K562 (cell line): ENCODE measurements at regions not wholly inside any gene's neighbourhood (a gene's known extent, or its start where the extent isn't known, plus 50 kb on each side); places are given as distances from the start of the nearest gene placed in this dataset.

Experiments
- ATAC-seq: fragments of 200-7000 bp; cut with Tn5 transposase; 3 replicates; pipeline ENCODE4 v1.9.1; 2020; ENCODE audit warnings: moderate library complexity
- BruUV-seq: library from RNA; stranded (reverse); fragments of 400-500 nt; replicated peaks from 2 replicates; lab custom pipeline; 2021; lab: Mats Ljungman, UMichigan
- CTCF ChIA-PET: fragments of 300-600 bp; formaldehyde crosslinking; extraction: SDS; loops from one replicate; lab custom pipeline; 2021; ENCODE audit warnings: low intra/inter-chr PET ratio; lab: Yijun Ruan, JAX
- POLR2A ChIA-PET: fragments of 300-600, 350-650 bp; sonication (Branson Sonifier 250); formaldehyde crosslinking; extraction: SDS; loops from one replicate; lab custom pipeline; 2021; ENCODE audit warnings: antibody characterized with exemption, inconsistent platforms; lab: Yijun Ruan, JAX
- DNase-seq, 4 experiments: peaks; one replicate each; pipeline versions ENCODE4 v3.0.0 to v3.0.0-alpha.2; 2011 to 2018; ENCODE audit warnings: low spot score in 3 of 4, mixed read lengths in 3 of 4; ENCODE audit errors: extremely low read depth in 1 of 4
- FAIRE-seq: peaks from 2 replicates; lab custom pipeline; 2011; peaks lifted over from hg19 to GRCh38; lab: Jason Lieb, UNC
- H2AFZ ChIP-seq: 2 replicates; pipeline ENCODE4 v1.6.0; 2011; ENCODE audit warnings: low read depth, low read length, control low read depth, inconsistent platforms
- H3K27ac ChIP-seq: fragments of 200-600 bp; 3 replicates; pipeline ENCODE4 v1.8.0; 2011; ENCODE audit warnings: low read depth, mild to moderate bottlenecking, control low read depth, inconsistent platforms, low read length, moderate library complexity, mixed read lengths; ENCODE audit errors: extremely low read depth
- H3K27me3 ChIP-seq, 2 experiments: fragments of 300-600 bp in 1 of 2; 2 replicates in 1 of 2; 3 replicates in 1 of 2; pipeline versions ENCODE4 v1.6.0 to v1.8.0; 2011; ENCODE audit warnings: inconsistent platforms in 2 of 2, low read length in 2 of 2, mild to moderate bottlenecking in 1 of 2, mixed read lengths in 1 of 2, moderate library complexity in 1 of 2; ENCODE audit not compliant: control insufficient read depth in 2 of 2, insufficient read depth in 2 of 2
- H3K36me3 ChIP-seq: fragments of 300-600 bp; 3 replicates; pipeline ENCODE4 v1.8.0; 2011; ENCODE audit warnings: mild to moderate bottlenecking, low read length, inconsistent platforms; ENCODE audit not compliant: control insufficient read depth, insufficient read depth
- H3K4me1 ChIP-seq, 2 experiments: fragments of 200-600 bp in 1 of 2; replicated peaks in 1 of 2; 2 replicates in 1 of 2; 3 replicates in 1 of 2; pipeline versions ENCODE4 v1.5.1 to v1.8.0; 2011; ENCODE audit warnings: inconsistent platforms in 2 of 2, low read length in 2 of 2, mild to moderate bottlenecking in 1 of 2, mixed read lengths in 1 of 2, moderate library complexity in 1 of 2; ENCODE audit not compliant: control insufficient read depth in 2 of 2, insufficient read depth in 2 of 2
- H3K4me2 ChIP-seq: 2 replicates; pipeline ENCODE4 v1.6.1; 2011; ENCODE audit warnings: low read length, control low read depth, inconsistent platforms, mixed read lengths; ENCODE audit not compliant: insufficient read depth
- H3K4me3 ChIP-seq: fragments of 200-600 bp; sonication (generic), shearing (Covaris generic); 2 replicates; pipeline ENCODE4 v1.5.1; 2016; ENCODE audit warnings: control low read depth, inconsistent platforms
- H3K79me2 ChIP-seq: fragments of 200-600 bp; 3 replicates; pipeline ENCODE4 v1.8.0; 2011; ENCODE audit warnings: low read length, inconsistent platforms; ENCODE audit not compliant: control insufficient read depth, insufficient read depth
- H3K9ac ChIP-seq, 2 experiments: 2 replicates each; pipeline versions ENCODE4 v1.6.0 to v1.6.1; 2011; ENCODE audit warnings: low read depth in 2 of 2, low read length in 2 of 2, control low read depth in 1 of 2, inconsistent platforms in 1 of 2, mild to moderate bottlenecking in 1 of 2, mixed read lengths in 1 of 2; ENCODE audit not compliant: insufficient read depth in 1 of 2
- H3K9me1 ChIP-seq: one replicate; pipeline ENCODE4 v1.6.0; 2011; ENCODE audit warnings: inconsistent platforms, mild to moderate bottlenecking, low read length, moderate library complexity; ENCODE audit not compliant: control insufficient read depth, insufficient read depth
- H3K9me3 ChIP-seq: replicated peaks from 2 replicates; pipeline ENCODE4 v1.5.1; 2011; ENCODE audit warnings: low read depth, low read length, inconsistent platforms; ENCODE audit not compliant: control insufficient read depth, insufficient read depth
- H4K20me1 ChIP-seq: replicated peaks from 2 replicates; pipeline ENCODE4 v1.6.1; 2011; ENCODE audit warnings: low read length, inconsistent platforms, mixed read lengths; ENCODE audit not compliant: control insufficient read depth, insufficient read depth
- ATF7 ChIP-seq: fragments of 450-650 bp; IDR thresholded peaks from 2 replicates; pipeline ENCODE4 v1.7.1; 2014; ENCODE audit warnings: mild to moderate bottlenecking, moderate library complexity
- ESRRA ChIP-seq: fragments of 450-650 bp; IDR thresholded peaks from 2 replicates; pipeline ENCODE4 v1.6.1; 2014; ENCODE audit warnings: low read depth, mild to moderate bottlenecking, moderate library complexity, borderline replicate concordance
- FOXA3 ChIP-seq, 2 experiments: fragments of 450-650 bp in 1 of 2; sonication (generic) in 1 of 2; formaldehyde crosslinking; IDR thresholded peaks in 1 of 2; conservative IDR thresholded peaks in 1 of 2; 2 replicates each; pipeline versions ENCODE4 v1.4.0 to v1.8.0; 2020 to 2022; ENCODE audit warnings: mild to moderate bottlenecking in 2 of 2, missing genetic modification reagents in 1 of 2
- FOXM1 ChIP-seq, 2 experiments: fragments of 450-650 bp in 1 of 2; sonication (generic) in 1 of 2; formaldehyde crosslinking in 1 of 2; IDR thresholded peaks; 2 replicates each; pipeline versions ENCODE4 v1.6.1 to v1.9.0; 2017 to 2022; ENCODE audit warnings: low read depth in 2 of 2, mild to moderate bottlenecking in 2 of 2, missing genetic modification reagents in 1 of 2, moderate library complexity in 1 of 2
- KDM4B ChIP-seq, 2 experiments: fragments of 450-650 bp in 1 of 2; sonication (generic) in 1 of 2; IDR thresholded peaks; 2 replicates each; pipeline ENCODE4 v1.6.1; 2016 to 2017; ENCODE audit warnings: borderline replicate concordance in 2 of 2, antibody characterized with exemption in 1 of 2, low read depth in 1 of 2, mild to moderate bottlenecking in 1 of 2
- NR3C1 ChIP-seq: sonication (generic); formaldehyde crosslinking; IDR thresholded peaks from 2 replicates; pipeline ENCODE4 v1.8.1; 2022; ENCODE audit warnings: missing genetic modification reagents
- POLR3A ChIP-seq: IDR thresholded peaks from 2 replicates; pipeline ENCODE4 v1.6.1; 2011; ENCODE audit warnings: borderline replicate concordance, mild to moderate bottlenecking, moderate library complexity; ENCODE audit not compliant: insufficient read length, insufficient read depth; ENCODE audit errors: extremely low read depth
- RCOR1 ChIP-seq, 2 experiments: IDR thresholded peaks; 2 replicates each; pipeline ENCODE4 v1.6.1; 2012; ENCODE audit warnings: low read depth in 2 of 2, low read length in 2 of 2, borderline replicate concordance in 1 of 2, improper control_type of control experiment in 1 of 2
- SIRT6 ChIP-seq: IDR thresholded peaks from one replicate; pipeline ENCODE4 v1.6.1; 2012; ENCODE audit warnings: low read depth, mild to moderate bottlenecking, control low read depth, inconsistent platforms, low read length, moderate library complexity
- WGBS: fragments of 100-300 bp; shearing (Covaris generic); methylation state at CpG from one replicate; pipeline ENCODE4 v1.1.6; 2016; ENCODE audit warnings: low coverage, mixed read lengths; ENCODE audit not compliant: insufficient coverage; ENCODE audit errors: missing lambda C conversion rate; 5-methylcytosine and 5-hydroxymethylcytosine counted together
- in situ Hi-C: fragments of 300-500 bp; cut with MboI; formaldehyde crosslinking; loops from 4 replicates; pipeline ENCODE4 v1.15.0; 2018; ENCODE audit warnings: inconsistent platforms, mixed read lengths
- intact Hi-C: fragments of 100-400 bp; cut with micrococcal nuclease; formaldehyde crosslinking; loops from 2 replicates; pipeline ENCODE4 v1.14.2; 2022
- TF ChIP-seq, protein P1 (sequence below): sonication (generic); formaldehyde crosslinking; IDR thresholded peaks from 2 replicates; pipeline ENCODE4 v1.9.0; 2022; ENCODE audit warnings: mild to moderate bottlenecking, missing genetic modification reagents

GRCh38 chrX:10783451-10783995 is 163.1 kb upstream of the MID1 start:
- DNase-seq (no peak), FAIRE-seq (no peak)
- no peaks in the 10 kb centered on the region for H3K79me2 ChIP-seq
- no peaks in the 10 kb centered on the region for H3K4me1 ChIP-seq
- 0% methylated on average over 2 of the region's 2 CpGs for WGBS
- no peaks in the 10 kb centered on the region for H3K9me1 ChIP-seq
- H3K36me3 ChIP-seq: no peaks in the 10 kb centered on the region
- no peak overlapping the region for H3K4me3 ChIP-seq
- H3K27ac ChIP-seq: no peak overlapping the region
- CTCF ChIA-PET: no interaction called here
- no peaks in the 10 kb centered on the region for H3K9me3 ChIP-seq
- no peak overlapping the region for H3K9ac ChIP-seq
- H3K4me2 ChIP-seq: no peak overlapping the region
- no TSS peak for BruUV-seq
- H2AFZ ChIP-seq: no peak overlapping the region
- in situ Hi-C loops: no loop called here
- intact Hi-C loops: no loop called here
- no peak for TF ChIP-seq ATF7
- no peak for TF ChIP-seq ESRRA
- TF ChIP-seq SIRT6: no peak
- no peak for TF ChIP-seq FOXM1 (IDR thresholded peaks at IDR 0.05; ENCODE audit: low read depth)
- no peak for TF ChIP-seq FOXM1 (CRISPR knock-in tag; IDR thresholded peaks at IDR 0.05; ENCODE audit: low read depth)
- no peak for TF ChIP-seq FOXA3 (CRISPR knock-in tag; conservative IDR thresholded peaks at IDR 0.05 in 1 of 2, IDR thresholded peaks at IDR 0.05 in 1 of 2)
- no peak for TF ChIP-seq NR3C1 (CRISPR knock-in tag)
- TF ChIP-seq, protein P1, sequence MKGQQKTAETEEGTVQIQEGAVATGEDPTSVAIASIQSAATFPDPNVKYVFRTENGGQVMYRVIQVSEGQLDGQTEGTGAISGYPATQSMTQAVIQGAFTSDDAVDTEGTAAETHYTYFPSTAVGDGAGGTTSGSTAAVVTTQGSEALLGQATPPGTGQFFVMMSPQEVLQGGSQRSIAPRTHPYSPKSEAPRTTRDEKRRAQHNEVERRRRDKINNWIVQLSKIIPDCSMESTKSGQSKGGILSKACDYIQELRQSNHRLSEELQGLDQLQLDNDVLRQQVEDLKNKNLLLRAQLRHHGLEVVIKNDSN: no peak
- no peak for TF ChIP-seq RCOR1 (IDR thresholded peaks at IDR 0.05; ENCODE audit: borderline replicate concordance in 1 of 2, low read depth in 2 of 2, low read length in 2 of 2)
- TF ChIP-seq KDM4B (IDR thresholded peaks at IDR 0.05; ENCODE audit: borderline replicate concordance in 2 of 2, low read depth in 1 of 2): no peak
- TF ChIP-seq POLR3A: no peak
- TF ChIP-seq, all 486 proteins: peak for 0
- POLR2A ChIA-PET: no interaction called here
- no peaks in the 10 kb centered on the region for H3K27me3 ChIP-seq
- ATAC-seq: no peak
- H4K20me1 ChIP-seq: no peaks in the 10 kb centered on the region
